SK-N-MC (cell line): ENCODE measurements at regions not wholly inside any gene's neighbourhood (a gene's known extent, or its start where the extent isn't known, plus 50 kb on each side); places are given as distances from the start of the nearest gene placed in this dataset.

Source experiments
- EZH2 ChIP-seq: fragments of 200-600 bp; sonication (generic); IDR thresholded peaks from one replicate; pipeline ENCODE4 v1.6.1; 2017; ENCODE audit warnings: antibody characterized with exemption
- FOXP2 ChIP-seq: optimal IDR thresholded peaks from 2 replicates; pipeline ENCODE3; 2011; ENCODE audit warnings: mild to moderate bottlenecking, moderate library complexity; ENCODE audit not compliant: insufficient read depth; ENCODE audit errors: extremely low read length, control extremely low read depth
- POLR2AphosphoS5 ChIP-seq: IDR thresholded peaks from 2 replicates; pipeline ENCODE4 v1.6.1; 2012; ENCODE audit warnings: mild to moderate bottlenecking, low read depth, low read length, borderline replicate concordance

DNA sequence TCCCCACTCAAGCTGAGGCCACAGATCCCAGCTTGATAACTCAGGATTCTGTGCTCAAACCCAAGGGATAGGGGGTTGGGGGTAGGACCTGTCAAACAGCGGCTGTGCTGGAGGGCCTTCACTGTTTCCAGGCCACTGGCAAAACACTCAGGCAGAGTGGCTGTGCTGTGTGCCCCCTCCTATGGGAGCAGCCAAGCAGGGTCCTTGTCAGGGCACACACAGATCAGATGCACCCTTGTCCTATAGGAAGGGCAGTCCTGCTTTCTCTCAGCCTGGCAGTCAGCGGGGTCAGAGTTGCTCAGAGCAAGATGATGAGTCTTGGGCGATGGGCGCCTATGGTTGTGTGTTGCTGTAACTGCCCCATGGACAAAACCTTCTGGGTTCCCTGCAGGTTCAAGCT is 554.8 kb downstream of the TBC1D32 start:
- TF ChIP-seq POLR2AphosphoS5 (no peak), EZH2 (no peak), FOXP2 (no peak)
